Neural progenitor cell (in vitro differentiated cells): ENCODE measurements at regions not wholly inside any gene's neighbourhood (a gene's known extent, or its start where the extent isn't known, plus 50 kb on each side); places are given as distances from the start of the nearest gene placed in this dataset.

Experiments used
- EZH2 ChIP-seq: fragments of 200-600 bp; sonication (generic); IDR thresholded peaks from 2 replicates; pipeline ENCODE4 v1.6.1; 2017; ENCODE audit warnings: antibody characterized with exemption, mild to moderate bottlenecking, moderate library complexity
- EZH2phosphoT487 ChIP-seq: fragments of 200-600 bp; sonication (generic); IDR thresholded peaks from 2 replicates; pipeline ENCODE4 v1.6.1; 2017; ENCODE audit warnings: antibody characterized with exemption
- TF ChIP-seq, protein P1 (sequence below): fragments of 200-600 bp; sonication (generic); IDR thresholded peaks from 2 replicates; pipeline ENCODE4 v1.5.1; 2017; ENCODE audit warnings: antibody characterized with exemption, mild to moderate bottlenecking

DNA sequence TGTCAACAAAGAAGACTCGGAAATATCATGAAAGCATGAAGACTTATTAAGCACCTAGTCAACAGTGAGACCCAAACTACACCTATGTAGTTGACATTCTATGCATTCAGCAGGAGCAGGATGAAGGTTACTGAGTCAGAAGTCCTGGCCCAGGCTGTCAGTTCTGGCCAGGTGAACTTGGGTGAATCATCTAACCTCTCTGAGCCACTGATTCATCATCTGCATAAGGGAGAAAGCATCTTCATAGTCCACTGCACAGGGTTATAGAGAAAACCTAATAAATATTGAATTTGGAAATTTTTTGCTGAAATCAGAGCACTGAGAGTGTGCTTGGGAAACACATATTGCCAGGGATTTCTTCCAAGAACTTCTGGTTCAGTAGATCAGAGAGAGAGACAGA is 296.0 kb upstream of the SFRP2 start:
- TF ChIP-seq, protein P1, sequence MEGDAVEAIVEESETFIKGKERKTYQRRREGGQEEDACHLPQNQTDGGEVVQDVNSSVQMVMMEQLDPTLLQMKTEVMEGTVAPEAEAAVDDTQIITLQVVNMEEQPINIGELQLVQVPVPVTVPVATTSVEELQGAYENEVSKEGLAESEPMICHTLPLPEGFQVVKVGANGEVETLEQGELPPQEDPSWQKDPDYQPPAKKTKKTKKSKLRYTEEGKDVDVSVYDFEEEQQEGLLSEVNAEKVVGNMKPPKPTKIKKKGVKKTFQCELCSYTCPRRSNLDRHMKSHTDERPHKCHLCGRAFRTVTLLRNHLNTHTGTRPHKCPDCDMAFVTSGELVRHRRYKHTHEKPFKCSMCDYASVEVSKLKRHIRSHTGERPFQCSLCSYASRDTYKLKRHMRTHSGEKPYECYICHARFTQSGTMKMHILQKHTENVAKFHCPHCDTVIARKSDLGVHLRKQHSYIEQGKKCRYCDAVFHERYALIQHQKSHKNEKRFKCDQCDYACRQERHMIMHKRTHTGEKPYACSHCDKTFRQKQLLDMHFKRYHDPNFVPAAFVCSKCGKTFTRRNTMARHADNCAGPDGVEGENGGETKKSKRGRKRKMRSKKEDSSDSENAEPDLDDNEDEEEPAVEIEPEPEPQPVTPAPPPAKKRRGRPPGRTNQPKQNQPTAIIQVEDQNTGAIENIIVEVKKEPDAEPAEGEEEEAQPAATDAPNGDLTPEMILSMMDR = no peak
- TF ChIP-seq EZH2 (no peak), EZH2phosphoT487 (no peak)
